ENCODE measurements at regions not wholly inside any gene's neighbourhood (a gene's known extent, or its start where the extent isn't known, plus 50 kb on each side); places are given as distances from the start of the nearest gene placed in this dataset.

GRCh38 chrX:121260596-121261240 lies 213.3 kb downstream of the GLUD2 start:
- WGBS, 5 donors = 66 to 90% (median 77%) methylated on average over 2 of the region's 2 CpGs
- Histone ChIP-seq H3K27me3 (replicated peaks in 1 of 7) (no peaks in the 10 kb centered on the region), H3K4me3 (no peak overlapping the region), H3K9me3 (no peaks in the 10 kb centered on the region), H3K27ac (no peak overlapping the region), H3K4me1 (no peaks in the 10 kb centered on the region), H3K36me3 (no peaks in the 10 kb centered on the region)
- no peak for TF ChIP-seq POLR2AphosphoS5 (IDR thresholded peaks at IDR 0.05)
- TF ChIP-seq CTCF (IDR thresholded peaks at IDR 0.05 in 8 of 11, conservative IDR thresholded peaks at IDR 0.05 in 3 of 11) = no peak
- TF ChIP-seq POLR2A (IDR thresholded peaks at IDR 0.05) = no peak
- DNase-seq = no peak
- intact Hi-C loops (cut with DNase I; ENCODE audit: low total_unique reads) = no loop called here

GRCh38 chrX:121283921-121284320 lies 236.5 kb downstream of the GLUD2 start:
- Histone ChIP-seq H3K9me3 (peaks cover 0 to 19% (median 3%) of the 10 kb centered on the region in 8 donors), H3K36me3 (no peaks in the 10 kb centered on the region), H3K27me3 (replicated peaks in 1 of 7) (no peaks in the 10 kb centered on the region), H3K4me1 (no peaks in the 10 kb centered on the region), H3K4me3 (no peak overlapping the region), H3K27ac (no peak overlapping the region)
- TF ChIP-seq POLR2A (IDR thresholded peaks at IDR 0.05) = no peak
- no peak for TF ChIP-seq CTCF (IDR thresholded peaks at IDR 0.05 in 8 of 11, conservative IDR thresholded peaks at IDR 0.05 in 3 of 11)
- TF ChIP-seq POLR2AphosphoS5 (IDR thresholded peaks at IDR 0.05) = no peak
- no peak for DNase-seq
- 67 to 93% (median 81%) methylated on average over 3 of the region's 3 CpGs for WGBS, 5 donors
- intact Hi-C loops (cut with DNase I; ENCODE audit: low total_unique reads) = no loop called here

- DNase-seq = no peak
- Histone ChIP-seq H3K27ac (no peak overlapping the region), H3K27me3 (replicated peaks in 1 of 7) (no peaks in the 10 kb centered on the region), H3K9me3 (no peaks in the 10 kb centered on the region), H3K36me3 (no peaks in the 10 kb centered on the region), H3K4me1 (no peaks in the 10 kb centered on the region), H3K4me3 (no peak overlapping the region)
- TF ChIP-seq POLR2AphosphoS5 (IDR thresholded peaks at IDR 0.05) = no peak
- WGBS, 5 donors = 44 to 83% (median 61%) methylated on average over 1 of the region's 1 CpG
- intact Hi-C loops (cut with DNase I; ENCODE audit: low total_unique reads) = no loop called here
Observed at GRCh38 chrX:121298499-121298898, 251.1 kb downstream of the GLUD2 start.

GRCh38 chrX:121301356-121301755 lies 253.9 kb downstream of the GLUD2 start:
- no peak overlapping the region for H3K4me3 ChIP-seq
- 84 to 95% (median 88%) methylated on average over 2 of the region's 2 CpGs for WGBS, 5 donors
- H3K4me1 ChIP-seq = no peaks in the 10 kb centered on the region
- no peak for DNase-seq
- no peak for TF ChIP-seq POLR2AphosphoS5 (IDR thresholded peaks at IDR 0.05)
- TF ChIP-seq CTCF (IDR thresholded peaks at IDR 0.05 in 8 of 11, conservative IDR thresholded peaks at IDR 0.05 in 3 of 11) = no peak
- no peak for TF ChIP-seq POLR2A (IDR thresholded peaks at IDR 0.05)
- no peaks in the 10 kb centered on the region for H3K36me3 ChIP-seq
- no peak overlapping the region for H3K27ac ChIP-seq
- H3K9me3 ChIP-seq = no peaks in the 10 kb centered on the region
- no peaks in the 10 kb centered on the region for H3K27me3 ChIP-seq (replicated peaks in 1 of 7)
- intact Hi-C loops (cut with DNase I; ENCODE audit: low total_unique reads) = no loop called here

DNA sequence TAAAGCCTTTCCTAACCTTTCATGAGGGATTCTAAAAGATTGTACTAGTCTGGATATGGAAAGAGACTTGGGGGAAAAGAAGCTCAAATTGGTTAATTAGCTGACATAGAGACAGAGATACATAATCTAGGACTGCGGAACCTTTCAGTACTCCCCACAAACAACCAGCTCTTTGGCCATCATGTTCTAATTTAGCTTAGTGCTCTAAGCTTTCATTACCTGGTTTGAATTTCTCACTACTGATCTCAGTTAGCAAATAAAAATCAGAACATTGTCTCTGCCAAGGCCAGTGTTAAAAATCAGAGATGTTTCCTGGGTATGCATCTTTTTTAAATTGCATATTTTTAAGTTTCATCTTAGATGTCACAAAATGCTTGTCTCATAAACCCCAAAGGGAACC lies 254.4 kb downstream of the GLUD2 start:
- H3K27me3 ChIP-seq (replicated peaks in 1 of 7) = no peaks in the 10 kb centered on the region
- WGBS, 5 donors = 73 to 100% (median 93%) methylated on average over 1 of the region's 1 CpG
- H3K4me1 ChIP-seq = no peaks in the 10 kb centered on the region
- no peak overlapping the region for H3K27ac ChIP-seq
- TF ChIP-seq POLR2AphosphoS5 (IDR thresholded peaks at IDR 0.05) (no peak), CTCF (IDR thresholded peaks at IDR 0.05 in 8 of 11, conservative IDR thresholded peaks at IDR 0.05 in 3 of 11) (no peak), POLR2A (IDR thresholded peaks at IDR 0.05) (no peak)
- no peak overlapping the region for H3K4me3 ChIP-seq
- no peaks in the 10 kb centered on the region for H3K9me3 ChIP-seq
- DNase-seq = no peak
- intact Hi-C loops (cut with DNase I; ENCODE audit: low total_unique reads) = no loop called here
- no peaks in the 10 kb centered on the region for H3K36me3 ChIP-seq

Measured in spleen (tissue), 11 donors.